Naive thymus-derived CD8-positive, alpha-beta T cell (primary cell): ENCODE measurements at regions not wholly inside any gene's neighbourhood (a gene's known extent, or its start where the extent isn't known, plus 50 kb on each side); places are given as distances from the start of the nearest gene placed in this dataset.

Experiments used
- ATAC-seq, 2 donors: fragments of 150-1000 bp; cut with Tn5 transposase in 1 of 2; sonication (Bioruptor Pico), chemical (Tn5 transposase) in 1 of 2; 1 replicate in 1 of 2; 2 replicates in 1 of 2; pipeline ENCODE4 v1.10.0; 2021; ENCODE audit warnings: mild to moderate bottlenecking in 2 of 2, moderate library complexity in 2 of 2
- POLR2A ChIA-PET: fragments of 350-600 bp; sonication (Branson Sonifier 250); formaldehyde crosslinking; loops from one replicate; lab custom pipeline; 2021; ENCODE audit warnings: antibody characterized with exemption; lab: Charles Lee
- DNase-seq, 10 donors: peaks; one replicate each; pipeline versions ENCODE4 v3.0.0 to v3.0.0-alpha.2; 2020 to 2022
- H3K27ac Mint-ChIP-seq, 10 donors: one replicate each; pipeline ENCODE4 v1.8.0; 2020 to 2022; ENCODE audit warnings: mild to moderate bottlenecking in 10 of 10, mixed read lengths in 10 of 10, moderate library complexity in 4 of 10, inconsistent platforms in 1 of 10
- H3K27me3 Mint-ChIP-seq, 5 donors: one replicate each; pipeline ENCODE4 v1.8.0; 2021 to 2022; ENCODE audit warnings: mixed read lengths in 5 of 5
- H3K36me3 Mint-ChIP-seq, 3 donors: one replicate each; pipeline ENCODE4 v1.8.0; 2020 to 2022; ENCODE audit warnings: mixed read lengths in 3 of 3, mild to moderate bottlenecking in 2 of 3, inconsistent platforms in 1 of 3
- H3K4me1 Mint-ChIP-seq, 4 donors: one replicate each; pipeline ENCODE4 v1.8.0; 2021 to 2022; ENCODE audit warnings: mixed read lengths in 4 of 4
- H3K4me3 Mint-ChIP-seq, 10 donors: one replicate each; pipeline ENCODE4 v1.8.0; 2020 to 2022; ENCODE audit warnings: mild to moderate bottlenecking in 10 of 10, mixed read lengths in 10 of 10, moderate library complexity in 6 of 10, inconsistent platforms in 1 of 10
- H3K9me3 Mint-ChIP-seq, 9 donors: one replicate each; pipeline ENCODE4 v1.8.0; 2020 to 2022; ENCODE audit warnings: mixed read lengths in 9 of 9, mild to moderate bottlenecking in 3 of 9, inconsistent platforms in 1 of 9, moderate library complexity in 1 of 9

- peaks cover 0 to 23% (median 3%) of the 10 kb centered on the region in 5 donors for H3K27me3 Mint-ChIP-seq
- H3K4me1 Mint-ChIP-seq, result no peaks in the 10 kb centered on the region
- no peak for DNase-seq
- POLR2A ChIA-PET, result no interaction called here
- H3K9me3 Mint-ChIP-seq, result peaks cover 9 to 51% (median 37%) of the 10 kb centered on the region in 9 donors
- ATAC-seq, result no peak
- H3K4me3 Mint-ChIP-seq, result no peak overlapping the region
- H3K36me3 Mint-ChIP-seq, result peaks cover 0 to 42% (median 16%) of the 10 kb centered on the region in 3 donors
- peak overlapping the region in 1 of 10 donors; percentile 29 for H3K27ac Mint-ChIP-seq
Measured at GRCh38 chr10:43731486-43731885, 82.8 kb upstream of the ZNF32 start.

GRCh38 chr10:43728425-43728824, 79.7 kb upstream of the ZNF32 start:
- Mint-ChIP-seq H3K4me1 (no peaks in the 10 kb centered on the region), H3K27me3 (peaks cover 0 to 30% (median 6%) of the 10 kb centered on the region in 5 donors), H3K36me3 (peaks cover 0 to 63% (median 22%) of the 10 kb centered on the region in 3 donors), H3K9me3 (peaks cover 19 to 77% (median 52%) of the 10 kb centered on the region in 9 donors), H3K4me3 (no peak overlapping the region), H3K27ac (no peak overlapping the region)
- POLR2A ChIA-PET, result no interaction called here
- ATAC-seq, result no peak
- no peak for DNase-seq

GRCh38 chr10:43727935-43728334, 79.3 kb upstream of the ZNF32 start:
- DNase-seq (no peak), ATAC-seq (no peak)
- Mint-ChIP-seq H3K9me3 (peaks cover 19 to 77% (median 52%) of the 10 kb centered on the region in 9 donors), H3K27me3 (peaks cover 0 to 30% (median 6%) of the 10 kb centered on the region in 5 donors), H3K4me1 (no peaks in the 10 kb centered on the region), H3K4me3 (no peak overlapping the region), H3K36me3 (peaks cover 0 to 63% (median 22%) of the 10 kb centered on the region in 3 donors), H3K27ac (no peak overlapping the region)
- POLR2A ChIA-PET, result no interaction called here

GRCh38 chr10:43715334-43715733, 66.7 kb upstream of the ZNF32 start:
- no peak overlapping the region for H3K27ac Mint-ChIP-seq

DNA sequence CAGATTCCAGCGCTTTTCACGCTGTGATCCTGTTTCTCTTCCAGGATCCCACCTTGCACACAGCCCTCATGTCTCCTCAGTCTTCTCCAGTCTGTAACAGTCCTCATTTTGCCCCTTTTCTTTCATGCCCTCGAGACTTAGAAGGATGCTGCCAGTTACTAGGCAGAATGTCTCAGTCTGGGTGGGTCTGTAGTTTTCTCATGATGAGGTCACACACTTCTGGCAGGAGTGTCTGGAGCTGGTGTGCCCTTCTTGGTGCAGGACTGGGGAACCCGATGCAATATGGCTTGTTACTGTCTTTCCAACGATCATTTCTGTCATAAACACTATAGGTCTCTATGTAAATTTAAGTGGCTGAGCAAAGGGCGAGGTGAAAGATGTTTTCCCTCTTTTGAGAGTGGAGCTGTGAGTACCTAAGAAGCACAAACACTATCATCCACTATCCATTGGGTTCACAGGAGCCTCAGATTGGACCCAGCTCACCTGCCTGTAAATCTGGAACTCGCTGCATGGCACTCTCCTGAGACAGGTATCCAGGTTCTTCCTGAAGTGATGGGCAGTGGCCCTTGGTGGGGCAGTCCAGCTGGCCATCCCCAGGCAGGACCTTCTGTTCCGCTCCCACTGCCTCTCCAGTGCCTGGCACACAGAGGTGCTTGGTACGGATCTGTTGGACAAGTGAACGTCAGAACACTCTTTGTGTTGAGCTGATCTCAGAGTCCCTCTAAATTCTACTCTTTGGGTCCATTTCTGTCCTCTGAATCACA, 64.3 kb upstream of the ZNF32 start:
- Mint-ChIP-seq H3K9me3 (peaks cover 0 to 4% (median 0%) of the 10 kb centered on the region in 9 donors), H3K4me3 (no peak overlapping the region), H3K27ac (peak overlapping the region in 1 of 10 donors; percentile 8), H3K36me3 (no peaks in the 10 kb centered on the region), H3K4me1 (no peaks in the 10 kb centered on the region), H3K27me3 (peaks cover 0 to 10% (median 2%) of the 10 kb centered on the region in 5 donors)
- POLR2A ChIA-PET, result no interaction called here
- DNase-seq (no peak), ATAC-seq (no peak)

More at GRCh38 chr10:43715334-43715733, 66.7 kb upstream of the ZNF32 start:
- ATAC-seq (no peak), DNase-seq (no peak)
- H3K9me3 Mint-ChIP-seq, result peaks cover 0 to 15% (median 3%) of the 10 kb centered on the region in 9 donors
- no peaks in the 10 kb centered on the region for H3K4me1 Mint-ChIP-seq
- POLR2A ChIA-PET, result no interaction called here
- no peaks in the 10 kb centered on the region for H3K36me3 Mint-ChIP-seq
- H3K4me3 Mint-ChIP-seq, result no peak overlapping the region
- peaks cover 0 to 15% (median 2%) of the 10 kb centered on the region in 5 donors for H3K27me3 Mint-ChIP-seq

DNA sequence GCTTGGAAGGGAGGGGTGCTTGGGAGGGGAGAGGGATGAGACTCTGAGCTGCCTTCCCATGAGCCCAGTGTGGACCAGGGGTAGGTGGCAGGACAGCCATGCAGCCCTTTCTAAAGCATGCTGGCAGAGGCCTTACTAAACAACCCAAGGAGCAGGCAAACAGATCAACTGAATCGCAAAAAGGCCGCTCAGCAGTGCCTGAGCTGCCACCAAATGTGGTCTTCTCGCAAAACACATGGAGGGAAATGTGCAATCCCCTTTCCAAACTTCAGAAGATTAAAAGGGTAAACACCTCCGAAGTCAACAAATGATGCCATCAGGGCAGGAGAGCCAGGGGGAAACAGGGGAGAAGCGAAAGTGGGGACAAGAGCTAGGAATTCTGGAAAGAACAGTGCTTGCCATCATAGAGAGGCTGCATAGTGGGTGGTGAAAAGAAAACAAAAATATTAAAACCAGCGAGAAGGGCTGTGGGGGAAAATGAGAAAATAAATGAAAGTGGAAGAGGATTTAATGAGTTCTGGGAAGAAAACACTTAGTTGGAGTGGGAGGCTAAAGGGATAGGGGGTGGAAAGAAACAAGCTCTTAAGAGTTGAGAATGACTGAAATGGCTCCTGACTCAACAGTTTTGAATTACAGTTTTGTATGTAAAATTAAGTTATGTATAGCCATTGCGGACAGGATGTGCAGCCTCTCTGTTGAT, 62.2 kb upstream of the ZNF32 start:
- no peak for DNase-seq
- no peak for ATAC-seq
- Mint-ChIP-seq H3K9me3 (no peaks in the 10 kb centered on the region), H3K27me3 (no peaks in the 10 kb centered on the region), H3K27ac (no peak overlapping the region), H3K4me3 (no peak overlapping the region), H3K36me3 (no peaks in the 10 kb centered on the region), H3K4me1 (no peaks in the 10 kb centered on the region)
- POLR2A ChIA-PET, result no interaction called here

DNA sequence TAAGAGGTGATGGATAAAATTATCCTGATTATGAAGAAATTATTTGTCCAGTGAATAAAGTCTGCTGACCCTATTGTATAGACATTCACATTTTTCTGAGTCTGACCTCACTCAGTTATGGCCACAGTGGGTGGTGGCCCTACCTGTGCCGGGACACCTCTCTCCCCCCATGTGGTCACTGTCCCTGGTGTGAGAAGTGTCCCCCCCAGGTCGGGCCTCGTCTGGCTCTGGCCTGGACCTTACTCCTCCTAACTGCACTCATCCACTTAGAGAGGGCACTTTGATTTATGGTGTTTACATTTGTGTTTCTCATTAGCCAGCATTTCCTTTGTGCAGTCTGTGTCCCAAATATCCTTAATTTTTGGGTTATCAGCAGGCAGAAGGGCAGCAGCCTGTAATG, 59.6 kb upstream of the ZNF32 start:
- no peaks in the 10 kb centered on the region for H3K27me3 Mint-ChIP-seq
- H3K4me3 Mint-ChIP-seq, result no peak overlapping the region
- no peaks in the 10 kb centered on the region for H3K4me1 Mint-ChIP-seq
- DNase-seq (no peak), ATAC-seq (no peak)
- no peaks in the 10 kb centered on the region for H3K36me3 Mint-ChIP-seq
- no peak overlapping the region for H3K27ac Mint-ChIP-seq
- H3K9me3 Mint-ChIP-seq, result no peaks in the 10 kb centered on the region
- POLR2A ChIA-PET, result no interaction called here

- Mint-ChIP-seq H3K4me1 (no peaks in the 10 kb centered on the region), H3K4me3 (no peak overlapping the region), H3K9me3 (no peaks in the 10 kb centered on the region), H3K27ac (no peak overlapping the region), H3K36me3 (no peaks in the 10 kb centered on the region), H3K27me3 (no peaks in the 10 kb centered on the region)
- POLR2A ChIA-PET, result no interaction called here
- DNase-seq, result no peak
- no peak for ATAC-seq
Measured at GRCh38 chr10:43707770-43708169, 59.1 kb upstream of the ZNF32 start.

DNA sequence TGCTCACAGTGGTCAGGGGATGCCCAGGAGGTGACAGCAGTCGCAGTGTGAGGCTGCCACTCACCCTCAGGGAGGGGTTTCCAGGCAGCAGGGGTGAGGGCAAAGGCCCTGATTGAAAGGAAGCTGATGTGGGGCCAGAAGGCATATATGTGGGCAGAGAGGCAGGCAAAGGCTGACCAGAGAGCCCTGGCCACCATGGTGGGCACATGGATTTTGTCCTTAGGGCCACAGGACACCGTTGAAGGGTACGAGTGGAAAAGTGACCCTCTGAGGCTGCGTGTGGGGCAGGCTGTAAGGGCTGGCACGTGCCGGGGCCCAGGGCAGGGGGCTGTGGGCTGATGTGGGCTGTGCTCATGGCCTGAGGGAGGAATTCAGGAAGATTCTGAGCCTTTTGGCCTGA, 57.5 kb upstream of the ZNF32 start:
- POLR2A ChIA-PET, result no interaction called here
- Mint-ChIP-seq H3K36me3 (no peaks in the 10 kb centered on the region), H3K4me1 (no peaks in the 10 kb centered on the region), H3K4me3 (no peak overlapping the region), H3K27me3 (no peaks in the 10 kb centered on the region), H3K9me3 (no peaks in the 10 kb centered on the region), H3K27ac (no peak overlapping the region)
- ATAC-seq (no peak), DNase-seq (no peak)

DNA sequence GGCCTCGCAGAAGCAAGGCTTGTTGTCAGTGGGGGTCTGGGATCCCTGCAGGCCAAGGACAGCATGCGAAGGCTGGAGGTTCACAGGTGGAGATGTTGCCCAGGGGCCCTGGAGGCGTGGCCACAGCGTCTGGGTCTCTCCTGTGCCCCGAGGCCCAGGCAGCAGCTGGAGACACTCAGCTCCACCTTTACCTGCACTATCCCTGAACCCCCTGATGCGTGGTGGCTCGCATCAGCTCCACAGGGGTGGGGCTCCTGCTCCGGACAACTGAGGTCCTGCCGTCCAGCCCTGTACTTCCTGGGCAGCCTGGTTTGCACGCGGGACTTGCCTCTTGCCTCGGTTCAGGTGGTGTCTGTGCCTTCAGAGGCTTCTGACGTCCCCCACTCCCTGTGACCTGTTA, 54.6 kb upstream of the ZNF32 start:
- Mint-ChIP-seq H3K9me3 (no peaks in the 10 kb centered on the region), H3K27ac (no peak overlapping the region), H3K27me3 (peaks cover 0 to 6% (median 0%) of the 10 kb centered on the region in 5 donors), H3K36me3 (no peaks in the 10 kb centered on the region), H3K4me3 (no peak overlapping the region), H3K4me1 (no peaks in the 10 kb centered on the region)
- ATAC-seq, result no peak
- no peak for DNase-seq
- POLR2A ChIA-PET, result no interaction called here

- Mint-ChIP-seq H3K4me1 (no peaks in the 10 kb centered on the region), H3K9me3 (no peaks in the 10 kb centered on the region), H3K4me3 (no peak overlapping the region), H3K36me3 (no peaks in the 10 kb centered on the region), H3K27ac (no peak overlapping the region), H3K27me3 (peaks cover 0 to 6% (median 0%) of the 10 kb centered on the region in 5 donors)
- DNase-seq, result no peak
- no peak for ATAC-seq
- POLR2A ChIA-PET, result no interaction called here
Measured at GRCh38 chr10:43702936-43703281, 54.2 kb upstream of the ZNF32 start.

DNA sequence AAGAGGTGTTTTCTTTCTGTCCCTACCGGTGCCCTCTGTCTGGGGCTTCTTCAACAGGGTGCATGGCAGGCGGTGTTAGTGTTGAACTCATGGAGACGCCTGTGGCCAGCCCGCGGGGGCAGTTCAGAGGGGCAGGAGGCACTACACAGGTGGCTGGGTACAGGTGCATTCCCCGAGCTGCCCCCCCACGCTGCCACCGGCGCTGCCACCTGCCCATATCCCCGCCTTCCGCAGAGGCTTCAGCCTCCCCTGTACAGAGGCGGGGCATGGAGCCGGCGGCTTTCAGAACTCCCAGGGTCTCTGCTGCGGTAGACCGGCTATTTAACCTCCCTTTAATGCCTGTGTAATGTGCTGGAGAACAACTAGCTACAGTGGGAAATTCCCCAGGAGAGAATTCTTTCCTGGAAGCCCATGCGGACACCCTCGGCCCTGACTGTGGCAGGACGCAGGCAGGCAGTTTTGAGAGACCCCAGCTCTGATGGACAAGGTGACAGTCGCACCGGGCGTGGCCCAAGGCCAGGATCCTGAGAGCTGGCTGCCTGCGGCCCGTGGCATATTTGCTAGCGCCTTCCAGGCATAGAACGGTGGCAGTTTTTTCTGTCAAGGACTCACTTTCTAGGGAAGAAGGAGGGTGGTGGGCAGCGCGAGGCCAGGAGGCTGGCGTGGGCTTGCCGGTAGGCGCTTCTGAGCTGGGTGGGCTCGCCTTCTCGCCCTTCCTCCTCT, 53.7 kb upstream of the ZNF32 start:
- DNase-seq (no peak), ATAC-seq (no peak)
- POLR2A ChIA-PET, result no interaction called here
- no peaks in the 10 kb centered on the region for H3K9me3 Mint-ChIP-seq
- H3K27me3 Mint-ChIP-seq, result peaks cover 0 to 6% (median 0%) of the 10 kb centered on the region in 5 donors
- no peak overlapping the region for H3K27ac Mint-ChIP-seq
- H3K4me1 Mint-ChIP-seq, result no peaks in the 10 kb centered on the region
- no peak overlapping the region for H3K4me3 Mint-ChIP-seq
- H3K36me3 Mint-ChIP-seq, result no peaks in the 10 kb centered on the region

- H3K27ac Mint-ChIP-seq, result no peak overlapping the region
- H3K4me1 Mint-ChIP-seq, result no peaks in the 10 kb centered on the region
- H3K9me3 Mint-ChIP-seq, result no peaks in the 10 kb centered on the region
- peaks cover 0 to 6% (median 0%) of the 10 kb centered on the region in 5 donors for H3K27me3 Mint-ChIP-seq
- ATAC-seq, result no peak
- no peak for DNase-seq
- POLR2A ChIA-PET, result no interaction called here
- H3K36me3 Mint-ChIP-seq, result no peaks in the 10 kb centered on the region
- no peak overlapping the region for H3K4me3 Mint-ChIP-seq
Measured at GRCh38 chr10:43701295-43701694, 52.6 kb upstream of the ZNF32 start.
